GM13977 (cell line): ENCODE measurements at regions not wholly inside any gene's neighbourhood (a gene's known extent, or its start where the extent isn't known, plus 50 kb on each side); places are given as distances from the start of the nearest gene placed in this dataset.

Source experiments
- DNase-seq: peaks from one replicate; pipeline ENCODE4 v3.0.0; 2012; ENCODE audit warnings: low spot score
- CTCF ChIP-seq: IDR thresholded peaks from 2 replicates; pipeline ENCODE4 v1.5.1; 2012; ENCODE audit warnings: mild to moderate bottlenecking, control low read depth; ENCODE audit not compliant: insufficient read depth; ENCODE audit errors: extremely low read depth, missing control alignments
- in situ Hi-C: fragments of 300-500 bp; cut with MboI; formaldehyde crosslinking; loops from one replicate; pipeline ENCODE4 v1.12.0; 2022; ENCODE audit warnings: low sequenced_read_pairs, low pct_unique_long_range_greater_than_20kb, mixed read lengths, inconsistent platforms; ENCODE audit not compliant: unreplicated experiment

DNA sequence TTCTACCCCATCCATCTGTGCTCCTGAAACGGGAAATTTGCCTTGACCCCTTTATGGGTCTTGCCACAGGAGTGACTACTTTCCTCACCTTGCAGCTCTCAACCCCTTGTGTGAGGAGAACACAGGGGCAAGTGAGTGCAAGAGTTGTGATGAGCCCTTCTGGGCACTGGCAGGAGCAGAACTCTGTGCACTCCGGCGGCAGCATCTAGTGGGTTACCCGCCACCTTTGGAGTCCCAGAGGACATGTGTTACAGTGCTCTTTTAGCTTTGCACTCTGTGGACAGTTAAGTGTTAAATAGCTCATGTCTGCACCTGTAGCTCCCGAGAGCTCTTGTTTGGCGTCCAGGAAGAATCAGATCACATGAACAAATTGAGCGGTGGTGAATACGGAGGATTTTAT, 940.2 kb downstream of the GRIK2 start:
- in situ Hi-C loops = no loop called here
- TF ChIP-seq CTCF = no peak
- DNase-seq = no peak

DNA sequence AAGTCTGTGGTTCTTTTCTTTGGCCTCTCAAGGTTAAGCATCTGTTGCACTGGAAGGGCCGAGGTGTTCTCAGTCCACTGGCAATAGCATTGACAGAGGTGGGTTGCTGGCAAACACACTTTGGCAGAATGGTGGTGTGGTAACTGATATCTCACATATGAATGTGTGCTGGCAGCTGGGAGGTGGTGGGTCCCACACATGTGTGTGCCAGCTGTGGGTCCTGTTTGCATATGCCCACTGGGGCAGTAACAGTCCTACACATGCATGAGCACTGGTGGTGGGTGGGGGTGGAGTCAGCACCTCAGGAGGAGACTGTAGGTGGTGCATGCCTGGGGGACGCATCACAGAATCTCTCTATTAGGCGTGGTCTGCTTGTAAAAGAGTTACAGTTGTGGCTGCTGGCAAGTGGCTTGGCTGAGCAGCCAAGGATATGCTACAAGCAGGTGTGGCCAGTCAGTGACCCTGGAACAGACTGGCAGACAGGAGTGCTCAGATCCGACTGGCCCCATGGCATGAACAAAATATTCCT, 934.3 kb downstream of the GRIK2 start:
- no peak for TF ChIP-seq CTCF
- in situ Hi-C loops = no loop called here
- no peak for DNase-seq

- in situ Hi-C loops = no loop called here
- no peak for DNase-seq
- TF ChIP-seq CTCF = no peak
Measured at GRCh38 chr6:102313699-102314098, 920.2 kb downstream of the GRIK2 start.

DNA sequence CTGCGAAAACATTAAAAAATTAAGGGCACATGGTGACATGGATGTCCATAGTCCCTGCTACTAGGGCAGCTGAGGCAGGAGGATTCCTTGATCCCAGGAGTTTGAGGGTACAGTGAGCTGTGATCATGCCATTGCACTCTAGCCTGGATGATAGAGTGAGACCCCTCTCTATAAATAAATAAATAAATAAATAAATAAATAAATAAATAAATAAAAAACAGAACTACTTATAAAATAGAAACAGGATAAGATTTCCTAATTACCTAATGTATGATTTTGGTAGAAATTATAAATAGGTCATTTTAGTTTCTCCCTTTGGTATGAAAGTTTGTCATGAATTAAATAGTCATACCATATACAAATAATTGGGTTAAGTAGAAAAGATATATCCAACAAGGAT, 916.2 kb downstream of the GRIK2 start:
- in situ Hi-C loops = no loop called here
- TF ChIP-seq CTCF = no peak
- no peak for DNase-seq

DNA sequence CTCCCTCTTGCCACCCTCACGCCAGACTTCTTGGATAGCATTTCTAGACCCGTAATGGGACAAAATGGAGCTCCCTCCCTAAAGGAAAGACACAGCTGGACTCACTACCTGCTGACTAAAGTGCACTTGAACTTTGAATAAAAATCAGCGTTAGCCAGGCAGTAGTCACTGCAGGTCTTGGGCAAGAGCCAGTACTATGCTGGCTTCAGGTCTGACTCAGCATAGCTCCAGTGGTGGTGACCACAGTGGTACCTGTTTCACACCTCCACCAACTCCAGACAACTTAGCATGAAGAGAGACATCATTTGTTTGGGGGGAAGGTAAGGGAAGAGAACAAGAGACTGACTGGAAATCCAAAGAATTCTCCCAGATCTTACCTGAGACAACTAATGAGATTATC, 906.8 kb downstream of the GRIK2 start:
- in situ Hi-C loops = no loop called here
- DNase-seq = no peak
- no peak for TF ChIP-seq CTCF

DNA sequence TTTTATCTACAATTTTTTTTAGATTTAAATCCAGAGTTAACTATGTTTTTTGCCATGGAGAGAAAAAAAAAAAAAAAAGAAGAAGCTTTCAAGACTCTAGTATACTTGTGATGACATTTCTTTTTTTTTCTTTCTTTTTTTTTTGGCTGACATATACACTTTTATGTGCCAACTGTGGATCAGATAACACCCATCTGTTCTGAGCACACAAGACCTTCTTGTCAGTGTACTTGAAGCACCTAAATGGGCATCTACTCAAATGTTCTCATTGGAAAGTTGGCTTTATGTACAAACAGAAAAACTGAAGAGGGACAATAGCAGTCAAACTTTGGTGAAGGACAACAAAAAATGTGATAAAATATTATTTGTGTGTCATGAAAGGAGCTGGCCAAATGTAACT, 904.5 kb downstream of the GRIK2 start:
- DNase-seq = no peak
- TF ChIP-seq CTCF = no peak
- in situ Hi-C loops = no loop called here
